ENCODE measurements at regions not wholly inside any gene's neighbourhood (a gene's known extent, or its start where the extent isn't known, plus 50 kb on each side); places are given as distances from the start of the nearest gene placed in this dataset.

DNA sequence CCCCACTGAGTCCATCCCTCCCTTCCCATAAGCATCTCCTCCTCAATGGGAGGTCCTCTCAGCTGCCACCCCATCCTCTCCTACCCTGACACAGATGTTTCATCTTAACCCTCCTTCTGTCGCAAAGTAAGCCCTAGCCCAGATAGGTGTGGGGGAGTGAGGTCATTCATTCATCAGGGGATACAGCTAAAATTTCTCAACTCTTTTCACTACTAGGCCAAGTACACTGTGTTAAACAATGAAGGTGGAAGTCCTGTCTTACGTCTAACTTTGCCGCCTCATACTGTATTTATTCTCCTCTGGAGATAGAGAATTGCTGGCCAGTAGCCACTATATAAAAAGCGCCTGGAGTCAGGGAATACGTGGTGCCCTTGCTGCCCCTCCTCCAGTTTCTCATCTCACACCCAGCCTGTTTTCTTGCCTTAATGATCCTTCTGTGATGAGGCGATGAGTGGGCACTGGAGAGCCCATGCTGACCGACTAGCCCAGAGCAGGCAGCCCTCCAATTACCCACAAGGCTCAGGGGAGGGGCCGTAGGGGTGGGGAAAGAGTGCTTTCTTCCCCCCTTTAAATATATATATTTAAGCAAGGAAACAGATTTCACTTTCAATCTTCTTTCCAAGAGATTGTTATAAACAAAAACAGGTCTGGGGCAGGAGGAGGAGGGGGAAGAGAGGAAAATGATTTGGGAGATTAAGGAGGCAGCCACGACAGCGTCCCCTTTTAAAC lies 149.5 kb downstream of the PJA1 start:
- Mint-ChIP-seq H3K4me1 (no peaks in the 10 kb centered on the region), H3K27ac (peak overlapping the region in 1 of 8 donors; percentile 21), H3K36me3 (no peaks in the 10 kb centered on the region), H3K9me3 (peaks cover 0 to 8% (median 0%) of the 10 kb centered on the region in 5 donors), H3K27me3 (peaks cover 0 to 3% of the 10 kb centered on the region in 2 donors), H3K4me3 (peak overlapping the region in 1 of 7 donors; percentile 20)
- no peaks in the 10 kb centered on the region for H3K36me3 ChIP-seq (ENCODE audit: insufficient read depth, low read length)
- H3K9me3 ChIP-seq (ENCODE audit: low read length) = no peaks in the 10 kb centered on the region
- no peak overlapping the region for H3K27ac ChIP-seq (ENCODE audit: low read depth, low read length)
- no peak overlapping the region for H3K4me3 ChIP-seq (ENCODE audit: low read length)
- no peak for DNase-seq
- ChIA-PET CTCF (no interaction called here), POLR2A (no interaction called here)
- H3K27me3 ChIP-seq (ENCODE audit: insufficient read depth, low read length, poor library complexity, severe bottlenecking) = no peaks in the 10 kb centered on the region
- H3K4me1 ChIP-seq (ENCODE audit: insufficient read depth, low read length) = no peaks in the 10 kb centered on the region

DNA sequence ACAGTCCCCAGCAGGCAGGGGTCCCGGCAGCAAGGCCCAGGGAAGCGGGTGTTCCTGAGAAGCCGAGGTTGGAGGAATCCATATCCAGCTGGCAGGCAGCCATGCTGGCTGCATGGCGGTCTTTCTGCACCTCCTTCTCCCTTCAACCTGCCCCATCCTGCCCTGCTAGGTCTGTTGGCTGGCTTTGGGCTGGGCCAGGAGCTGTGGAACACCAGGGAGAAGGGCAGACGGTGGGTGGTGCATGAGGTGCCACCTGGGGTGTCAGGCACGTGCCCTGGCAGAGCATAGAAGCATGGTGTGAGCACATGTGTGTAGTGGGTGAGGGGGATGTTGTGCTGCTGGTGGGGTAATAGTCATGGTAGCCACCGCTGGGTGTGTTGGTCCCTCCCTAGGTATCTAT lies 150.1 kb downstream of the PJA1 start:
- Histone ChIP-seq H3K4me1 (ENCODE audit: insufficient read depth, low read length) (no peaks in the 10 kb centered on the region), H3K27me3 (ENCODE audit: insufficient read depth, low read length, poor library complexity, severe bottlenecking) (no peaks in the 10 kb centered on the region), H3K27ac (ENCODE audit: low read depth, low read length) (no peak overlapping the region), H3K9me3 (ENCODE audit: low read length) (no peaks in the 10 kb centered on the region), H3K36me3 (ENCODE audit: insufficient read depth, low read length) (no peaks in the 10 kb centered on the region), H3K4me3 (ENCODE audit: low read length) (no peak overlapping the region)
- Mint-ChIP-seq H3K27me3 (peaks cover 0 to 5% of the 10 kb centered on the region in 2 donors), H3K9me3 (peaks cover 0 to 8% (median 0%) of the 10 kb centered on the region in 5 donors), H3K27ac (no peak overlapping the region), H3K4me3 (no peak overlapping the region), H3K36me3 (no peaks in the 10 kb centered on the region), H3K4me1 (no peaks in the 10 kb centered on the region)
- ChIA-PET CTCF (no interaction called here), POLR2A (no interaction called here)
- DNase-seq = no peak

DNA sequence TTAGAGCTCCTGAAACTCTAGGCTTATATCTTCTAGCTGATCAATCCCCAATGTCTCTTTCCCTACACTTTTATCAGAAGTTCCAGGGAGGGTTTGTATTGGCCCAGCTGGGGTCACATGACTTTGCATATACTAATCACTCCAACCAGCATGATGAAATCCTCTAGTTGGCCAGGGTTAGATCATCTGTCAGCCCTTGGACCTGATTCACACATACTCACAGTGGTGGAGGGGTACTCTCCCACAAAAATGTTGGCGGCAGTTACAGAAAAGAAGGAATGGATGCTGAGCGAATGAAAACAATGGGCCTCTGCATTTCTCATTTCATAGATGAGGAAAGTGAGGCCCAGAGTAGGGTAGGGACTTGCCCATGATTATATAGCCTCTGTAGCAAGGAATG lies 151.1 kb downstream of the PJA1 start:
- Mint-ChIP-seq H3K36me3 (no peaks in the 10 kb centered on the region), H3K27me3 (peaks cover 0 to 5% of the 10 kb centered on the region in 2 donors), H3K27ac (no peak overlapping the region), H3K4me1 (no peaks in the 10 kb centered on the region), H3K9me3 (peaks cover 0 to 6% (median 0%) of the 10 kb centered on the region in 5 donors), H3K4me3 (no peak overlapping the region)
- H3K4me3 ChIP-seq (ENCODE audit: low read length) = no peak overlapping the region
- no peak for DNase-seq
- H3K27ac ChIP-seq (ENCODE audit: low read depth, low read length) = no peak overlapping the region
- H3K36me3 ChIP-seq (ENCODE audit: insufficient read depth, low read length) = no peaks in the 10 kb centered on the region
- POLR2A ChIA-PET = no interaction called here
- no peaks in the 10 kb centered on the region for H3K4me1 ChIP-seq (ENCODE audit: insufficient read depth, low read length)
- CTCF ChIA-PET = no interaction called here
- H3K9me3 ChIP-seq (ENCODE audit: low read length) = no peaks in the 10 kb centered on the region
- H3K27me3 ChIP-seq (ENCODE audit: insufficient read depth, low read length, poor library complexity, severe bottlenecking) = no peaks in the 10 kb centered on the region

DNA sequence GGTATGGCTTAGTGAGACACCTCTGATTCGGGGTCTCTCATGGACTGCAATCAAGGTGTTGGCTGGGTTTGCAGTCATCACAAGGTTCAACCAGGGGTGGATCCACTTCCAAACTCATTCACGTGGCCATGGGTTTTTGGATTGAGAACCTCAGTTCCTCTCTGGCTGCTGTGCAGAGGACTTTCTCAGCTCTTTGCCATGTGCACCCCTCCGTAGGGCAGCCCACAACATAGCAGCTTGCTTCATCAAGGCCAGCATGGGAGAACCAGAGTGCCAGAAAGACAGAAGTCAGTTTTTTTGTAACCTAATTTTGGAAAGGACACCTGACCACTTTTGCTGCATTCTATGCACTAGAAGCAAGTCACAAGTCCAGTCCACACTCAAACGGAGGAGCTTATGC lies 154.9 kb downstream of the PJA1 start:
- Mint-ChIP-seq H3K36me3 (no peaks in the 10 kb centered on the region), H3K9me3 (peaks cover 0 to 6% (median 0%) of the 10 kb centered on the region in 5 donors), H3K4me1 (no peaks in the 10 kb centered on the region), H3K4me3 (no peak overlapping the region), H3K27me3 (peaks cover 0 to 5% of the 10 kb centered on the region in 2 donors), H3K27ac (no peak overlapping the region)
- no peaks in the 10 kb centered on the region for H3K9me3 ChIP-seq (ENCODE audit: low read length)
- H3K4me3 ChIP-seq (ENCODE audit: low read length) = no peak overlapping the region
- ChIA-PET CTCF (no interaction called here), POLR2A (no interaction called here)
- H3K27ac ChIP-seq (ENCODE audit: low read depth, low read length) = no peak overlapping the region
- no peak for DNase-seq
- H3K4me1 ChIP-seq (ENCODE audit: insufficient read depth, low read length) = no peaks in the 10 kb centered on the region
- no peaks in the 10 kb centered on the region for H3K36me3 ChIP-seq (ENCODE audit: insufficient read depth, low read length)
- no peaks in the 10 kb centered on the region for H3K27me3 ChIP-seq (ENCODE audit: insufficient read depth, low read length, poor library complexity, severe bottlenecking)

GRCh38 chrX:69000877-69001276 lies 164.4 kb downstream of the PJA1 start:
- no peaks in the 10 kb centered on the region for H3K4me1 Mint-ChIP-seq
- Histone ChIP-seq H3K4me3 (ENCODE audit: low read length) (no peak overlapping the region), H3K27ac (ENCODE audit: low read depth, low read length) (no peak overlapping the region), H3K9me3 (ENCODE audit: low read length) (no peaks in the 10 kb centered on the region), H3K4me1 (ENCODE audit: insufficient read depth, low read length) (no peaks in the 10 kb centered on the region), H3K36me3 (ENCODE audit: insufficient read depth, low read length) (no peaks in the 10 kb centered on the region), H3K27me3 (ENCODE audit: insufficient read depth, low read length, poor library complexity, severe bottlenecking) (no peaks in the 10 kb centered on the region)
- peaks cover 0 to 4% (median 0%) of the 10 kb centered on the region in 5 donors for H3K9me3 Mint-ChIP-seq
- H3K4me3 Mint-ChIP-seq = no peak overlapping the region
- H3K27ac Mint-ChIP-seq = no peak overlapping the region
- DNase-seq = no peak
- ChIA-PET CTCF (no interaction called here), POLR2A (no interaction called here)
- H3K36me3 Mint-ChIP-seq = no peaks in the 10 kb centered on the region
- peaks cover 11 to 15% of the 10 kb centered on the region in 2 donors for H3K27me3 Mint-ChIP-seq

DNA sequence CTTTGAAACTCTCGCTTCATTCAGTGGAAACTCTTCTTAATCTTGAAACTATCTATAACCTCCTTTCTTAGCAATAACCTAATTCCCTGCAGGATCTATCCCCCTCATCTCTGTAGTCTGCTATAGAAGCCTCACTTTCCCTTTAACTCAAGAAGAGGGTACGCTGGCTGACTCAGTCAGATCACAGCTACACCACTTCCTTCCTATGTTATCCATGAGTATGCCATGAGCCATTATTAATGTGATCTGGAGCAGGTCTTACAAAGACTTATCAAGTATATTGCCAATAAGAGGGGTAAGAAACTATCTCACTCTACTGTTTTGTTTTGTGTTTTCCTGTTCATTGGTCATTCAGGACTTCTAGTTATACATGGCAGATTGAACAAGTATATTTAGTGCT lies 165.3 kb downstream of the PJA1 start:
- Mint-ChIP-seq H3K27ac (no peak overlapping the region), H3K27me3 (peaks cover 15 to 22% of the 10 kb centered on the region in 2 donors), H3K9me3 (no peaks in the 10 kb centered on the region), H3K4me3 (no peak overlapping the region), H3K4me1 (no peaks in the 10 kb centered on the region), H3K36me3 (no peaks in the 10 kb centered on the region)
- DNase-seq = no peak
- Histone ChIP-seq H3K9me3 (ENCODE audit: low read length) (no peaks in the 10 kb centered on the region), H3K27me3 (ENCODE audit: insufficient read depth, low read length, poor library complexity, severe bottlenecking) (no peaks in the 10 kb centered on the region), H3K4me1 (ENCODE audit: insufficient read depth, low read length) (no peaks in the 10 kb centered on the region), H3K27ac (ENCODE audit: low read depth, low read length) (no peak overlapping the region), H3K4me3 (ENCODE audit: low read length) (no peak overlapping the region), H3K36me3 (ENCODE audit: insufficient read depth, low read length) (no peaks in the 10 kb centered on the region)
- POLR2A ChIA-PET = no interaction called here
- CTCF ChIA-PET = no interaction called here

- no peak overlapping the region for H3K27ac ChIP-seq (ENCODE audit: low read depth, low read length)
- no peaks in the 10 kb centered on the region for H3K36me3 Mint-ChIP-seq
- CTCF ChIA-PET = no interaction called here
- H3K4me1 ChIP-seq (ENCODE audit: insufficient read depth, low read length) = no peaks in the 10 kb centered on the region
- no peak overlapping the region for H3K4me3 Mint-ChIP-seq
- H3K9me3 ChIP-seq (ENCODE audit: low read length) = no peaks in the 10 kb centered on the region
- H3K4me1 Mint-ChIP-seq = no peaks in the 10 kb centered on the region
- H3K4me3 ChIP-seq (ENCODE audit: low read length) = no peak overlapping the region
- no peak overlapping the region for H3K27ac Mint-ChIP-seq
- no peaks in the 10 kb centered on the region for H3K36me3 ChIP-seq (ENCODE audit: insufficient read depth, low read length)
- POLR2A ChIA-PET = no interaction called here
- DNase-seq = no peak
- H3K27me3 ChIP-seq (ENCODE audit: insufficient read depth, low read length, poor library complexity, severe bottlenecking) = no peaks in the 10 kb centered on the region
- no peaks in the 10 kb centered on the region for H3K9me3 Mint-ChIP-seq
- peaks cover 15 to 22% of the 10 kb centered on the region in 2 donors for H3K27me3 Mint-ChIP-seq
Observed at GRCh38 chrX:68999356-68999755, 165.9 kb downstream of the PJA1 start.

- ChIA-PET POLR2A (no interaction called here), CTCF (no interaction called here)
- Mint-ChIP-seq H3K4me1 (no peaks in the 10 kb centered on the region), H3K27ac (no peak overlapping the region), H3K4me3 (no peak overlapping the region), H3K9me3 (no peaks in the 10 kb centered on the region), H3K36me3 (no peaks in the 10 kb centered on the region), H3K27me3 (peaks cover 15 to 22% of the 10 kb centered on the region in 2 donors)
- Histone ChIP-seq H3K27ac (ENCODE audit: low read depth, low read length) (no peak overlapping the region), H3K4me3 (ENCODE audit: low read length) (no peak overlapping the region), H3K36me3 (ENCODE audit: insufficient read depth, low read length) (no peaks in the 10 kb centered on the region), H3K27me3 (ENCODE audit: insufficient read depth, low read length, poor library complexity, severe bottlenecking) (no peaks in the 10 kb centered on the region), H3K4me1 (ENCODE audit: insufficient read depth, low read length) (no peaks in the 10 kb centered on the region), H3K9me3 (ENCODE audit: low read length) (no peaks in the 10 kb centered on the region)
- DNase-seq = no peak
Observed at GRCh38 chrX:68998716-68999115, 166.5 kb downstream of the PJA1 start.

DNA sequence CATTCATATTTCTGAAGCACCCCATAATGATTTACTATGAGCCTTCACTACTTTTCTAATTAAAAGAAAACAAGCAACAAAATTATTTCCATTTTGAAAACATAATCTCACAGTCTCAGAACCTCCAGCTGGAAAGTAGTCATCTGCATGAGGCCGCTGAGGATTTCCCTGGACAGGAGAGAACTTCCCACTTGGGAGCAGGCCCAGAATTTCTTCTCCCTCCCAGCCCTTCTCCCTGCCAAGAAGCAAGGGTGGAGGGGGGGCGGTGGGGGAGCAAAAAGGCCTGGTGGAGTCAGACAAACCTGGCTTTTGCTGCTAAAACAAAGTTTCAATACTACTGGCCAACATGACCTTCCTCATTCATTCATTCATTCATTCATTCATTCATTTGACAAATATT lies 167.3 kb downstream of the PJA1 start:
- H3K4me1 ChIP-seq (ENCODE audit: insufficient read depth, low read length) = no peaks in the 10 kb centered on the region
- POLR2A ChIA-PET = no interaction called here

More for the DNA sequence above, 167.3 kb downstream of the PJA1 start:
- no peaks in the 10 kb centered on the region for H3K36me3 Mint-ChIP-seq
- Histone ChIP-seq H3K36me3 (ENCODE audit: insufficient read depth, low read length) (no peaks in the 10 kb centered on the region), H3K27ac (ENCODE audit: low read depth, low read length) (no peak overlapping the region), H3K27me3 (ENCODE audit: insufficient read depth, low read length, poor library complexity, severe bottlenecking) (no peaks in the 10 kb centered on the region), H3K4me3 (ENCODE audit: low read length) (no peak overlapping the region), H3K9me3 (ENCODE audit: low read length) (no peaks in the 10 kb centered on the region)
- no peak overlapping the region for H3K4me3 Mint-ChIP-seq
- H3K9me3 Mint-ChIP-seq = no peaks in the 10 kb centered on the region
- peaks cover 15 to 22% of the 10 kb centered on the region in 2 donors for H3K27me3 Mint-ChIP-seq
- H3K4me1 Mint-ChIP-seq = no peaks in the 10 kb centered on the region
- H3K27ac Mint-ChIP-seq = no peak overlapping the region
- CTCF ChIA-PET = no interaction called here
- DNase-seq = no peak

Measured in CD8-positive, alpha-beta memory T cell (primary cell).